Suprapubic skin (tissue), 3 donors: ENCODE measurements at regions not wholly inside any gene's neighbourhood (a gene's known extent, or its start where the extent isn't known, plus 50 kb on each side); places are given as distances from the start of the nearest gene placed in this dataset.

Experiments
- CTCF ChIP-seq, 2 donors: fragments of 200-600 bp in 1 of 2; fragments of 450-650 bp in 1 of 2; sonication (generic) in 1 of 2; IDR thresholded peaks; one replicate each; pipeline ENCODE4 v1.5.1; 2016 to 2019; ENCODE audit warnings: antibody characterized with exemption in 2 of 2, mild to moderate bottlenecking in 1 of 2, moderate library complexity in 1 of 2
- POLR2A ChIP-seq, 2 donors: fragments of 450-650 bp; IDR thresholded peaks; one replicate each; pipeline ENCODE4 v1.6.1; 2017; ENCODE audit warnings: antibody characterized with exemption in 2 of 2, mild to moderate bottlenecking in 2 of 2, moderate library complexity in 2 of 2

- TF ChIP-seq CTCF (IDR thresholded peaks at IDR 0.05), result no peak
- no peak for TF ChIP-seq POLR2A (IDR thresholded peaks at IDR 0.05)
Measured at GRCh38 chr7:125971656-125972055, 1042.0 kb upstream of the POT1 start.
